HG03025 (cell line): ENCODE measurements at regions not wholly inside any gene's neighbourhood (a gene's known extent, or its start where the extent isn't known, plus 50 kb on each side); places are given as distances from the start of the nearest gene placed in this dataset.
A peak's percentile ranks its signal among the peaks of the same experiment; 100 is the strongest.

Source experiments
- ATAC-seq: cut with Tn5 transposase; IDR thresholded peaks from one replicate; pipeline ENCODE4 v1.9.1; 2021; ENCODE audit warnings: mild to moderate bottlenecking, moderate library complexity; ENCODE audit not compliant: unreplicated experiment, low FRiP score

DNA sequence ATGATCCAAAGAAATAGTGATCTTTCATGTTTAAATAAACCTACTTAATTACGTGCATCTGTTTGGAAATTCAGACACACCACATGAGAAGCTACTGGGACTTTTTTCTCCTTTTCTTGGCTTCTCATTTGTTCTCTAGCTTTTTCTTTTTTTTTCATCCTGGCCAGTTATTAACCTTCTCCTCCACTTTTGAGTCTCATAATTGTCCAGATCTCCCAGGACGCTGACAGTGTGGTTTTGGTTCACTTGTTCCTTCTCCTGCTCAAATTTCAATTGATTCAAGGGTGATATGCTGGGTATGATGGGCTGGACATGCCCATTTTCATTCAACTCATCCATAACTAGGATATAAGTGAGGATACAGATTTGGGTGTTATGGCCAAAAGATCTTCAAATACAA is 152.3 kb downstream of the TM9SF2 start:
- ATAC-seq = no peak

DNA sequence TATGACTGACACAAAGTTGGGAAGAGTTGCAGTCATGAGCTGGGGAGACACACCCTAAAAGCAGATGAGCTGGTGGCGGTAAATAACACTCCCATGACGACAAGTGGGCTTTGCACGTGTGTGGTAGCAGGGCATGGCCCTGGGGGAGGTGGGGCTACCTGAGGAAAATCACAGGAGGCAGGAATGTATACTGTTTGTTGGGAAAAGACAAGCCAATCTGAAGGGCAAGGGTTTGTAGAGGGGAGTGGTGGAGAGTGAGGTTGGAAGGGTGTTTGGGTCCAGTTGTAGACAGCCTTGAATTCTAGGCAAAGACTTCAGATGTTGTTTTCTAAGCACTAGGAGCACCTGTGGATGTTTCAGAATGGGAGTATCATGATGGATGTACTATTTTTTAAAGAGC is 151.6 kb downstream of the TM9SF2 start:
- ATAC-seq = no peak

DNA sequence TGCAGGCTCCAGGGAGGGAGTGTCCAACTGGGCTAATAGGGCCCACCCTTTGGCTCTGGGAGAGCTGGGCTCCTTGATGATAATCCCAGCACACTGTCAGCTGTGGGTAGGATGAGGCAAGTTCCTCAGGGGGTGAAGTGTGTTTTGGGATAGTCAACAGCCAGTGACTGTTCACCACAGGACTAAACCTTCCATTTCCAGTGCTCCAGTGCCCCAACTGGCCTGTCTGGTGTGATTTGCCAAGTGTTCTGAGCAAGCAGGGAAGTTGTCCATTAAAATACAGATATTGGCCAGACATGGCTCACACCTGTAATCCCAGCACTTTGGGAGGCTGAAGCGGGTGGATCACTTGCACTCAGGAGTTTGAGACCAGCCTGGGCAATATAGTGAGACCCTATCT is 150.9 kb downstream of the TM9SF2 start:
- no peak for ATAC-seq

DNA sequence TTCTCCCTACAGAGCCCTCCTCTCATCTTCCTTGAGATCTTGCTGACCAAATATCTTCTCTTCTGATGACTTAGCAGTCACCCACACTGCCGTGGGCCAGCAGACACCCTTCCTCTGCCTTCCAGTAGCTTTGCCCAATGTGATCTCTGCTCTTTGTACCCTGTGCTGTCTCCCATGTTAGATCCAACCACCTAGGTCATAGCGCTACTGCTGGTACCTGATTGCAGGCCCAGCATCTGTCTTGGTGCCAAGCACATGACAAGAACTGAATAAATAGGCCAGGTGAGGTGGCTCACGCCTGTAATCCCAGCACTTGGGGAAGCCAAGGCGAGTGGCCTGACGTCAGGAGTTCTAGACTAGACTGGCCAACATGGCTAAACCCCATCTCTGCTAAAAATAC is 149.7 kb downstream of the TM9SF2 start:
- no peak for ATAC-seq

DNA sequence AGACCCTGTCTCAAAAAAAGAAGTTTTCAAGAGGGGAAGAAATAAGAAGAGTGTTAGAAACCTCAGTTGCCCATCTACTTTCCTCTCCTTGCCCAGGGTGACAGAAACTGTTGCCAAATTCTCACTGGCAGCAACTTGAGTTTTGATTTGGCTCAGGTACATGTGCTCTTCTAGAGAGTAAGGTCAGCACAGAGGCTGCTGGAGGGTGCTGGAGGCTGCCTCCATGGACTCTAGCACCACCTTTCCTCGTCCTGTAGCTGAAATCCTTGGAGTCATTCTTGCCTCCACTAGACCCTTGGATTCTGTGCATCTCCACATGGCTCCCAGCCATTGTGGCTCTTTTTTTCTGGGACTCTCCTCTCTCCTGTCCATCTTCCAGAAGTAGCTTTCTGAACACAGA is 149.1 kb downstream of the TM9SF2 start:
- ATAC-seq = no peak

DNA sequence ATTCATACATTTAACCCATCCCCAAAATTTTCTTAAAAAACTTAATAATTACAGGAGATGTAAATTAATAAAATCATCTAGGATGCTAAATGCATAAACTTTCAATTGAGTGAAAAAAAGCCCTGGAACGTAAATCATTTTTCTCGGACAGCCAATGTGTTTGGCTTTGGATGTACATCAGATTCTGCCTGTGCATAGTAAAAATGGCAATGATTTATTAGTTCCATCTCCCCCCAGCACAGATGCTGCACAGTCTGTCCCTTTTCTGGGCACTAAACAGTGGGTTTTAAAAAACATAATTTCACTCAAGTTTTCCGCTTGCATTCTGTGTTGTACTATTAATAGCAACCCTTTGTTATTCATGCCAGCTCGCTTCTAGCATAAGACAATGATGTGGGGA is 147.7 kb downstream of the TM9SF2 start:
- ATAC-seq = no peak

DNA sequence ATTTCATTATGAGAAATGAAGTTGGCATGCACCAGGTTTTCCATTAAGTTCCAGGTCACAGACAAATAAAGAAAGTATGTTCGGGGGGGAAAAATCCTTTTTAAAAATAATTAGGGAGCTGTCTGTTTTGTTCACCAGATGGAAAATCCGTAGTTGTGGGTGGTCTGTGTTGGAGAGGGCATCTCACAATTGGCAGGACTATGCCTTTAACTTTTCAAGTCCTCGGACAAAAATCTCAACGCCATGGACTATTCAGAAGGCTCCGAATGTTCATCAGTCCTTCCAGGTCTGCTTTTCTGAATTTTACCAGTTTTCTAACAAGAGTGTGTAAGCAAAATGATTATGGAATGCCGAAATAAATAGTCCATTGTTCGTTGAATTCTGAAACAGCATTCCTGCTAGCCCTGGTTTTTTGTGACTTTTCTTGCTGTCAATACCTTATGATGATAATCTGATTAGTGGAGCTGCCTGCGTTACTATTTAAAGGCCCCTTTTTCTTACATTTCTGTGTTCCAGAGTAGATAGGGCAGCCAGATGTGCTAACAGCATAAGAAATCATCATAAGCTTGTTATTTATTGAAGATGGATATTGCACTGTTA is 146.9 kb downstream of the TM9SF2 start:
- ATAC-seq = no peak

DNA sequence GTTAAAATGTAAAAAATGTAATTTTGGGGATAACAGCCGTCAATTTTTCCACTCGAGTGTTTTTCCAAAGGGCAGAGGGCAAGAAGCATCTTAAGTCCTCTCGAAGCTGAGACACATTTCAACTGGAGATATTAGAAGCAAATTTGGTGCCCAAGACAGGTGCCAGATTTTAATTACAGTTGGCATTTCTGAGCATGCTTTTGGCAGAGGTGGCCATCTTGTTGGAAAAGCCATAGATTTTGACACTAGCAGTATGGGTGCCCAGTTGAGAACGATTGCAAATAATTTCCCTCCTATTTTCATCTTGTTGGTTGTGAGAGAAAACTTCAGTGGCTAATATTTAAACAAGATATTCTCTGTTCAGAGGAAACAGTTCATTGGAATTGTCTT is 146.3 kb downstream of the TM9SF2 start:
- ATAC-seq = no peak

DNA sequence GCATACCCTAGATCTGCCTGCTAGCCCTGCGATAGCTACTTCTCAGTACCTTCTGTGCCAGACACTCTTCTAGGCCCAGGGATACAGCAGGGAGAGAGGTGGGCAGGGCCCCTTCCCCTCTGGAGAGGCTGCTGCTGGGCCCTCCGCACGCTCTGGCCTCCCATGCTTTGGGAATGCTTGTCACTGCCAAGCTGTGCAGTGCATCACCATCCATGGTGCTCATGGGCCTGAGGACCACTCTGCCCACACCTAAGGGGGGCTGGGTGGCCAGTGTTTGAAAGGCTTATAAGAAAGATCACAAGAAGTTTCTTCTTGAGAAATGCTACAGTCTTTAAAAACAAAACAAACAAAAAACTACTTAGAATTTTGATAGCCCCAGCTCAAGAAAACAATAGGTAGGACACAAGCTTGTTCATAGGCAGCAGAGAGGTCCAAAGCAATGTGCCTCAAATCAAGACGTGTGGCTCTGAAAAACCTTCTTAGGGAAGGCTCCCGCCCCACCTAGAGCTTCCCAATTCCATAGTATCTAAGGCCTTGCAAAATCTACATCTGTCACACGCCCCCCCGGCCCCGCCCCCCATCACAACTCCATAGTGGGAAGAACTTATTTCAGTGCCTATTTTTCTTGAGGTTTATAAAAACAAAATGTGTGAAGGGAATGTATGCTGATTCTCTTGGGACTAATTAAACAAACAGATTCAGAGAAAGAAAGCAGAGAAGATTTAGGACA is 145.8 kb downstream of the TM9SF2 start:
- ATAC-seq = no peak

DNA sequence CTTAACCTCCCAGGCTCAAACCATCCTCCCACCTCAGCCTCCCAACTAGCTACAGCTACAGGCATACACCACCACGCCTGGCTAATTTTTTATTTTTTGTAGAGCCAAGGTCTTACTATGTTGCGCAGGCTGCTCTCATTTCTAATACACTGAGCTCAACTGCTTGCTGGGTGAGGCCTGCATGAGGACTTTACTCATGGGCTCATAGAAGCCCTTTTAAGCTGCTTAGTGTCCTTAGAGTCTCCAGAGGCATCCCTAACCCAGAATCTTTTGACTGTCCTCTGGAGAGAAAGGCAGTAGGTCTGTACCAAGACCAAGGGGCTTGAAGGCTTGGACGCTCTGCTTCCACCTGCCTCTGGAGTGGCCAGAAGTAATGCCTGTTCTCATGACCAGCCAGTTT is 141.6 kb downstream of the TM9SF2 start:
- no peak for ATAC-seq

DNA sequence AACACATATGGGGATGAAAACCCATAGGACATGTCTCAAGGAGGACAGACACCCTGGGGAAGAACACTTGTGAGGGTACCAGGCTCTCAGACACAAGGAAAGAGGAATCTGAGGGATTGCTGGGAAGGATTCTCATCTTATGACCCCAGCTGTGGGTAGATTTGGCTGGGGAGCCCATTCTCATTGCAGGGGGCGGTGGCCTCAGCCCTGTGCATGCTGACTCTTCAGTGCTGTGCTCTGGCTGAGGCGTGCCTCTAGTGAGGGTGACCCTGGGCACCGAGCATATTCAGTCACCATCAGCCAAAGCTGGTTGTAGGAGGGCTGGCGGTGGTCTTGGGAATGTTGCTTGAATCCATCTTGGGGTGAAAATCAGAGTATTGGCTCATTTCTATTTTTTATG is 140.7 kb downstream of the TM9SF2 start:
- ATAC-seq = no peak

DNA sequence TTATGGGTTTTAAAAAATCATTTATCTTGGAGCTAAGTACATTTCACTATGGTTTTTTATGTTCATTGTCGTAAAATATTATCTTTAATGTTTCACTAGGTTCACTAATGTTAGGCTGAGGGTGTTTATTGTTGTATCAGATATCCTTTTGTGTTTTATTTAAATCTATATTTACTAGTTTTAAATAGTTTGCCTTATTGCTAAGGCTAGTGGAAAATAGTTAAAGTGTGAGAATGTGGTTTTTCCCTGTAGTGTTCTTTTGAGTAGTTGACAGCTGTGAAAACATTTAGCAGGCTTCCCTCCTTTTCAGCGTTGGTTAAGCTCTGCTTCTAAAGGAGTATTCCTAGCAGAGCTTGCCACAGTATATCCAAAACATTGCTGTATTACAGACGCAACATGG is 139.0 kb downstream of the TM9SF2 start:
- no peak for ATAC-seq

DNA sequence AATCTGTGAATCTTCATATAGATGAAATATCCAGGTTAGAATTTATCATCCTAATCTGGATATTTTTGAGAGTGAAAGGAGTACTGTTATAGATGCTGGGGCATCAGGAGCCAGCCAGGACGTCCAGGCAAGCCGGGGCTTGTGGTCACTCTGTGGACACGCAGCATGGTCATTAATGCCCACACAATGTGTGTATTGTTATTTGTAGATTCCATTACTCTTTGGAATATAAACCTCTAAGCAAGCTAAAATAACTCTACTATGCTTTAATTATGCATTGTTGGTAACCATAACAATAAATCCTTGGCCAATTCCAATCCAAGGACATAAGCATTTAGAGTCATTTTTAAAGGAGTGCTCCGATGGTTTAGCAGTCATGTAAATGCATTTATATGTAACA is 137.9 kb downstream of the TM9SF2 start:
- ATAC-seq = no peak

DNA sequence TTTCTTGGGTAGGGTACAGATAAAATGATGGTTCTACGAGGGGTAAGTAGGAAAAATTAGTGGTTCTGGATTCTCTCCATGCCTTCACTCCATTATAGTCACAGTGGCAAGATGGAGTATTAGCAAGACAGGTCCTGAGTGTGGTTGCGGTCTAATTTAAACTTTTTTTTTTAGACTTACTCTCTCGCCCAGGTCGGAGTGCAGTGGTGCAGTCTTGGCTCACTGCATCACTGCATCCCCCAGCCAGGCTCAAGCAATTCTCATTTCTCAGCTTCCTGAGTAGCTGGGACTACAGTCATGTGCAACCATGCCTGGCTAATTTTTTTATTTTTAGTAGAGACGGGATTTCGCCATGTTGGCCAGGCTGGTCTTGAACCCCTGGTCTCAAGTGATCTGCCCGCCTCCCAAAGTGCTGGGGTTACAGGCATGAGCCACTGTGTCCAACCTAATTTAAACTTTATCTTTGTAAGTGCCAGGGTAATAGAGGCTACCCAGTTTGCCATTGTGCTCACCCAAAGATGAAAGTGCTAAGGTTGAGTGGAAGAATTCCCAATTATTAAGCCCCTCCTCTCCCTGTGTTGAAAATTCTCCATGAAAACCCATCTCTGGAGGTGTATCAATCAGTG is 135.6 kb downstream of the TM9SF2 start:
- ATAC-seq = peak; percentile 83

DNA sequence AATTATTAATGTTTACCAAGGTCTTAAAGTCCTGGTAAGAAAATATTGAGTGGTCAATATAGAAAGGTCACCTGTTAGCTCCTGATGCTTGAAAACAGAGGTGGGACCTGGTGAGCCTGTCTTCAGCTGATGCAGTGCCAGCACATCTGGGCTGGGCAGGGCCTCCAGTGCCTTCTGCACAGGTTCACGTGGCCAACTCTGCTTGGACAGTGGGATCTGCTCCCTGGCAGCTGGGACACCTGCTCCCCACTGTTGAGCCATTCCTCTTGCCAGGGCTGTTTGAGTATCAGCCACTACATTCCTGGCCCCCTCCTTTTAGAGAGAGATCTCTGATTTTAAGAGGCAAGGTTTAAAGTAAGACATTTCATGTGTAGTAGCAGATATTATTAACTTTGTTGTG is 135.0 kb downstream of the TM9SF2 start:
- no peak for ATAC-seq

DNA sequence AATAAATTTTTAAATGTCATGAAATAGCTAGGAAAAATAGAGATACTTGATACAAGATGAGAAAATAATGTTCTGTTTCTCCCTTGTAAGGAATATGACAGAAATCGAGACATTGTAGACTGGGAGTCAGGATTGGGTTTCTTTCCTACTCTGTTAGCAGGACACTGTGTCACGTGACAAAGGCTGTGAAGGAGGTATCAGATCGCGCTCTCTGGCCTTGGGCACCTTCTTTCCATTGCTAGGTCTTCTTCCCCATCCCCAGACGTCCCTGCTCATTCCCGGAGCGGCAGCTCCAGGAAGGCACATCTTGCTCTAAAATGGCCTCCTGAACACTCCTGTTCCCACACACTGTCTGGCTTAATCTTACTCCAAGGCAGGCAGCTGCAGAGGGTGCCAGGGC is 133.4 kb downstream of the TM9SF2 start:
- ATAC-seq = no peak

DNA sequence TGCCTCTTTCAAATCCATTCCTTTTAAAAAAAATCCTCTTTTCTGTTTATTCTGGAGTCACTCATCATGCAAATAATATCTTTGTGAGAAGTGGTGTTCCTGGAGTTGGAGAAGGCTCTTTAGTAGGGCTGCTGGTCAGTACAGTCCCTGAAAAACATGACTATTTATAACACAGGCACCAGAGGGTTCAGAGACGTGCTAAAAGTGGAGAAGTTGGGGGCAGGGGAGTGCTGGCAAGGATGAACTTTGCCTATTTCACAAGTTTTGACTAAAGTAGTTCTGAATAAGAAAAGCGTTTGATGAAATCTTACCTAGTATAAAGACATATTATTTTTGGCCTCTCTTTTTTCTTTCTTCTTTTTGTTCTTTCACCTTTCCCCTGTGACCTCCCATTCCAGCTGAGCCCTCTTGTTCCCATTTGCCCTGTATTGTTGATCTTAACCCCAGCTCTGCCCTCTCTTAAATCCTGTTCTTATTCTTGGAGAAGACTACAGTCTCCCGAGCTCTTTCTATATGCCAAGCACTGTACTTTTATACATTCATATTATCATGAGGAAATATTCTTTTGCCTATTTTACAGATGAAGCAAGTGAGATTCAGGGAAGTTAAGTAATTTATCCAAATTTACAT is 129.1 kb downstream of the TM9SF2 start:
- no peak for ATAC-seq

DNA sequence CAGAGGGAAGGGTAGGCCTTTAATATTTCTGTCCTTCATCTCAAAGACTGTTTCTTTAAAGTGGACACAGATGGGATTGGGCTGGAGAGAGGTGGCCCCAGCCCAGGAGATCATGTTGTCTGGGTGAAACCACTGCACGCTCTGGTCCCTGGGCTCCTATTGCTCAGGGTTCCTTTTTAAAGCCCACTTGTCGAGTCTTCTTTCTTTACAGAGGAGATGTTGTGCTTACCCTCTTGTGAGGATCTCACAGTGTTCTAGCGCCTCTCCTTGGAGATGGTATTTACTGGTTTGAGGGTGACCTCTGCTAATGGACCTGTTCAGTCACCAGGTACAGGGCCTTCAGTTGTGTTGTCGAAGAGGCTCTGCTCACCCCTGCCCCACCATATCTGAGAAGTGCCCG is 128.4 kb downstream of the TM9SF2 start:
- ATAC-seq = no peak

DNA sequence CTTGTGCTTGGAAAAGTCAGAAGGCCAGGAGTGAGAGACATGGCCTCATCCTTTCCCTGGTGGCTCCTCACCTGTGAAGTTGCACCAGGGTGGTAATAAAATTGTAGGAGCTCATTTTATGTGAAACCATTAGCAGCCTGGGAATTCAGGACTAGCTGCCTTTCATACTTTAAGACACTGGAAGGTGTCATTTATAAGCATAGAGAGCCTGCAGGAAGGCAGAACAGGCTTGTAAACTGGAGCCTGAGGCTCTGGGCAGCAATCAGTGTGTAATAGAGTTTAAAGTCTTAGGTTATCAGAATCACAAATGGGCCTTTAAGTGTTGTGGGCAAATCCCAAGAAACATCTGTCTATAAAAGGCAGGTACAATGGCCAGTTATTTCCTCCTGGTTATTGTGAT is 127.2 kb downstream of the TM9SF2 start:
- ATAC-seq = no peak

DNA sequence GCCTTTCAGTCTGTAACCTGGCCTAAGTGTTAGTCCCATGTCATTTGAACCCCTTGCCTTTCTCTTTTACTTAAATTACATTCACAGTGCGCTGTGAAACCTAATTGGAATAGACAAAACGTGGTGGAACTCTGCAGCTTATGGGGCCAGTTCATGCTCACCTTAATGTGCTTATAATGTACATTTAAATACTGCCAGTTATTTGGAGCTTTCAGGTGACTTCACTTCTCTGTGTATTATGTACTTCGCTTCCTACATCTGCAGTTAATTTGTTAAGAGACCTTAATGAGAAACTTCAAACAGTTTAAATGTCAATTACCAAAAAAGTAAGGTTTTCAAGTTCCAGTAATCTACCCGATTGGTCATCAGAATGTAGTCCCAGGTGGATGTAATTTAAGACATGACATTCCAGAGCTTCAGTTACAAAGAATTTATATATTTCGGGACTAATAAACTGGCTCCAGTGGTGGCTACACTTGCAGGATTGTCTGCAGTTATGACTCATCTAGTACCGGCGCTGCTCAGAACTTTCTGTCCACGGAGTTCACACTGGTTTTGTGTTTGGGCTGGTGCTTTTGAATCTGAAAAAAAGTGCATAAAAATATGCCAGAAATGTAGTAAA is 125.3 kb downstream of the TM9SF2 start:
- no peak for ATAC-seq

DNA sequence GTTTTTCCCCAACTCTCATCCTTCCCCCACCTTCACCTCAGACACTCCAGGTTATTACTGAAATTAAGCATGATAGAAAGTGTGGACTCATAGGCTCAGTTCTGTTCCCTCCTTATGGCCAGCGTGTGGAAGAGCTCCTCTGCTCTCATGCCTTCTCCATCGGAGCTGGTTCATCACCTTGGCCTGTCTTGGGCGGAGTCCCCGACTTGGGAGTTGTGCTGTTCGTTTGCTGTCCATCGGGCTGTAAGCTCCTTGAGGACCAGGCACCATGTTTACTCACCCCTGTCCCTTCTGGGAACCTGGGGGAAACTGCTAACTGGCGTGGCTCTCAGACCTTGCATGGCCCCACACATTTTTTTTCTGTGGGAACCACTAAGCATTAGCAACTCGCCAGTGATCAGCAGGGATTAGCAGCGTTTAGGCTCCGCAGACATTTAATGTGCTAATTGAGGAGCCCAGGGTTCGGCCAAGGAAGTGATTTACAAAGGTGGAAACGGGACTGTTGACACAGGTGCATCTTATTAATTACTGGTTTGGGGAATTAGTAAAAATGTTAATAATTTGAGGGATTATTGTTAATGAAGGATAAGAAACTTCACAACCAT is 123.8 kb downstream of the TM9SF2 start:
- no peak for ATAC-seq
